MM.1S (cell line): ENCODE measurements at regions not wholly inside any gene's neighbourhood (a gene's known extent, or its start where the extent isn't known, plus 50 kb on each side); places are given as distances from the start of the nearest gene placed in this dataset.

ENCODE experiments used
- CTCF ChIP-seq: fragments of 300-600 bp; sonication (generic); IDR thresholded peaks from 2 replicates; pipeline ENCODE4 v1.5.1; 2016; ENCODE audit warnings: antibody characterized with exemption, low read length, mixed read lengths
- EZH2 ChIP-seq: fragments of 300-600 bp; sonication (generic); optimal IDR thresholded peaks from 2 replicates; pipeline ENCODE3; 2017; ENCODE audit warnings: low read depth, mild to moderate bottlenecking, antibody characterized with exemption, low read length, mixed read lengths
- EZH2phosphoT487 ChIP-seq: fragments of 300-600 bp; sonication (generic); IDR thresholded peaks from 2 replicates; pipeline ENCODE4 v1.6.1; 2018; ENCODE audit warnings: antibody characterized with exemption, low read length

- TF ChIP-seq CTCF = no peak
- no peak for TF ChIP-seq EZH2
- TF ChIP-seq EZH2phosphoT487 = no peak
These were observed 385.9 kb upstream of the MAD2L1 start for GRCh38 chr4:120452536-120452935.
